ENCODE measurements at regions not wholly inside any gene's neighbourhood (a gene's known extent, or its start where the extent isn't known, plus 50 kb on each side); places are given as distances from the start of the nearest gene placed in this dataset.

DNA sequence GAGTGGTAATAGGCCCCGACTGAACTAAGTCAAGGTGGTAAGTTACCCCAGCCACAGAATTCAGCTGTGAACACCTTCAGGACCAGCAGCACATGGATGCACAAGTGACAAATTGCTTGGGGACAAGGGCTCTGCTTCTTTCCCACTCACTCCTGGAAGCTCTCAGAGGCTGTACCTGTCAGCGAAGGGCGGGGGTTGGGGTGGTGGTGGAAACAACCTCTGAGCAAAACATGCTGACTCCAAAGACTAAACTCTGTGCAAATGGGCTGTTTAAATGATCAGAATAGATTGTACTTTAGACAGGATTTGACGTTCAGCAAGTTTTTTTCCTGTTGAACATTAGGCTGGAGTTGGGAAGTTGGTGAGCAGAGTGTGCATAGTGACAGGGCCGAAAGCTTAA, 544.5 kb upstream of the ZNF608 start (continued):
- TF ChIP-seq EZH2 (IDR thresholded peaks at IDR 0.05; ENCODE audit: borderline replicate concordance, control insufficient read depth, low read depth, low read length): no peak
- no peak for TF ChIP-seq CREM (IDR thresholded peaks at IDR 0.05; ENCODE audit: low read depth)
- TF ChIP-seq, protein P1, sequence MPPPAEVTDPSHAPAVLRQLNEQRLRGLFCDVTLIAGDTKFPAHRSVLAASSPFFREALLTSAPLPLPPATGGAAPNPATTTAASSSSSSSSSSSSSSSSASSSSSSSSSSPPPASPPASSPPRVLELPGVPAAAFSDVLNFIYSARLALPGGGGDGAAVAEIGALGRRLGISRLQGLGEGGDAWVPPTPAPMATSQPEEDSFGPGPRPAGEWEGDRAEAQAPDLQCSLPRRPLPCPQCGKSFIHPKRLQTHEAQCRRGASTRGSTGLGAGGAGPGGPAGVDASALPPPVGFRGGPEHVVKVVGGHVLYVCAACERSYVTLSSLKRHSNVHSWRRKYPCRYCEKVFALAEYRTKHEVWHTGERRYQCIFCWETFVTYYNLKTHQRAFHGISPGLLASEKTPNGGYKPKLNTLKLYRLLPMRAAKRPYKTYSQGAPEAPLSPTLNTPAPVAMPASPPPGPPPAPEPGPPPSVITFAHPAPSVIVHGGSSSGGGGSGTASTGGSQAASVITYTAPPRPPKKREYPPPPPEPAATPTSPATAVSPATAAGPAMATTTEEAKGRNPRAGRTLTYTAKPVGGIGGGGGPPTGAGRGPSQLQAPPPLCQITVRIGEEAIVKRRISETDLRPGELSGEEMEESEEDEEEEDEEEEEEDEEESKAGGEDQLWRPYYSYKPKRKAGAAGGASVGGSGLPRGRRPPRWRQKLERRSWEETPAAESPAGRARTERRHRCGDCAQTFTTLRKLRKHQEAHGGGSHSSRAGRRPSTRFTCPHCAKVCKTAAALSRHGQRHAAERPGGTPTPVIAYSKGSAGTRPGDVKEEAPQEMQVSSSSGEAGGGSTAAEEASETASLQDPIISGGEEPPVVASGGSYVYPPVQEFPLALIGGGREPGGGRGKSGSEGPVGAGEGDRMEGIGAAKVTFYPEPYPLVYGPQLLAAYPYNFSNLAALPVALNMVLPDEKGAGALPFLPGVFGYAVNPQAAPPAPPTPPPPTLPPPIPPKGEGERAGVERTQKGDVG (CRISPR knock-in tag; IDR thresholded peaks at IDR 0.05): no peak
- TF ChIP-seq, protein P2, sequence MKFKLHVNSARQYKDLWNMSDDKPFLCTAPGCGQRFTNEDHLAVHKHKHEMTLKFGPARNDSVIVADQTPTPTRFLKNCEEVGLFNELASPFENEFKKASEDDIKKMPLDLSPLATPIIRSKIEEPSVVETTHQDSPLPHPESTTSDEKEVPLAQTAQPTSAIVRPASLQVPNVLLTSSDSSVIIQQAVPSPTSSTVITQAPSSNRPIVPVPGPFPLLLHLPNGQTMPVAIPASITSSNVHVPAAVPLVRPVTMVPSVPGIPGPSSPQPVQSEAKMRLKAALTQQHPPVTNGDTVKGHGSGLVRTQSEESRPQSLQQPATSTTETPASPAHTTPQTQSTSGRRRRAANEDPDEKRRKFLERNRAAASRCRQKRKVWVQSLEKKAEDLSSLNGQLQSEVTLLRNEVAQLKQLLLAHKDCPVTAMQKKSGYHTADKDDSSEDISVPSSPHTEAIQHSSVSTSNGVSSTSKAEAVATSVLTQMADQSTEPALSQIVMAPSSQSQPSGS (IDR thresholded peaks at IDR 0.05; ENCODE audit: low read length): no peak
- TF ChIP-seq, protein P3, sequence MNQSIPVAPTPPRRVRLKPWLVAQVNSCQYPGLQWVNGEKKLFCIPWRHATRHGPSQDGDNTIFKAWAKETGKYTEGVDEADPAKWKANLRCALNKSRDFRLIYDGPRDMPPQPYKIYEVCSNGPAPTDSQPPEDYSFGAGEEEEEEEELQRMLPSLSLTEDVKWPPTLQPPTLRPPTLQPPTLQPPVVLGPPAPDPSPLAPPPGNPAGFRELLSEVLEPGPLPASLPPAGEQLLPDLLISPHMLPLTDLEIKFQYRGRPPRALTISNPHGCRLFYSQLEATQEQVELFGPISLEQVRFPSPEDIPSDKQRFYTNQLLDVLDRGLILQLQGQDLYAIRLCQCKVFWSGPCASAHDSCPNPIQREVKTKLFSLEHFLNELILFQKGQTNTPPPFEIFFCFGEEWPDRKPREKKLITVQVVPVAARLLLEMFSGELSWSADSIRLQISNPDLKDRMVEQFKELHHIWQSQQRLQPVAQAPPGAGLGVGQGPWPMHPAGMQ (IDR thresholded peaks at IDR 0.05; ENCODE audit: borderline replicate concordance): no peak
- no peak for TF ChIP-seq PAX8 (IDR thresholded peaks at IDR 0.05)
- TF ChIP-seq PAX5 (IDR thresholded peaks at IDR 0.05; ENCODE audit: borderline replicate concordance, low read depth, low read length): no peak
- no peak for TF ChIP-seq ZZZ3 (IDR thresholded peaks at IDR 0.05; ENCODE audit: control insufficient read depth, insufficient read length, low read depth)
- TF ChIP-seq BMI1 (IDR thresholded peaks at IDR 0.05; ENCODE audit: borderline replicate concordance): no peak

Data from GM12878 (cell line).